ENCODE measurements at regions not wholly inside any gene's neighbourhood (a gene's known extent, or its start where the extent isn't known, plus 50 kb on each side); places are given as distances from the start of the nearest gene placed in this dataset.

DNA sequence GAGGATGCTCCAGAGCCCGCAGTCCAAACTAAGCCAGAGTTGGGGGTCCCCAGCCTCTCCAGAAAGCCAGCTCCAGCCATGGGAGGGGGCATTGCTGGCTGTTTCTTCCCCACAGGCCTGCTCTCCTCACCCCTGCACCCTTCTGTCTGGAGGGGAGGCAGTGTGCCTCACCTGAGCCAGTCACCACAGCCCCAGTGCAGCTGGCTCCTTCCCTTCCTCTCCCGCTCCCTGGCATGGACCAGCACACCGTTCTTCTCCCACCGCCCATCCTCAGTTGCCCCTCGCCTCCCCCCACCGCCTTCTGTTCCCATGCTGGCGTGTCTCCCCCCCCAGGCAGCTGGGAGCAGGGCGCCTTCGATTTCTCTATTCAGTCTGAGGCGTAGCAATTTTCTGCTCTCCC lies 110.5 kb upstream of the THY1 start:
- no peak for TF ChIP-seq GATA2 (IDR thresholded peaks at IDR 0.05; ENCODE audit: low read depth, low read length)
- no peak for TF ChIP-seq GATA3 (IDR thresholded peaks at IDR 0.05; ENCODE audit: low read depth, low read length)
